IMR-90 (cell line): ENCODE measurements at regions not wholly inside any gene's neighbourhood (a gene's known extent, or its start where the extent isn't known, plus 50 kb on each side); places are given as distances from the start of the nearest gene placed in this dataset.

Experiments used
- ATAC-seq: fragments of 200-7000 bp; cut with Tn5 transposase; 2 replicates; pipeline ENCODE4 v1.9.1; 2020; ENCODE audit warnings: low read depth, mild to moderate bottlenecking, moderate library complexity
- BruUV-seq: library from RNA; stranded (reverse); fragments of 400-500 nt; replicated peaks from 2 replicates; lab custom pipeline; 2021; lab: Mats Ljungman, UMichigan
- CTCF ChIA-PET: fragments of 300-600 bp; formaldehyde crosslinking; extraction: SDS; loops from one replicate; lab custom pipeline; 2021; ENCODE audit warnings: antibody characterized with exemption; lab: Yijun Ruan, JAX
- POLR2A ChIA-PET: fragments of 300-600 bp; sonication (Branson Sonifier 250); formaldehyde crosslinking; loops from one replicate; lab custom pipeline; 2022; ENCODE audit warnings: antibody characterized with exemption; ENCODE audit not compliant: unreplicated experiment; lab: Charles Lee
- DNase-seq: peaks from one replicate; pipeline ENCODE4 v3.0.0; 2013
- H2AFZ ChIP-seq: replicated peaks from 2 replicates; pipeline ENCODE3; 2013; ENCODE audit warnings: low read length, mild to moderate bottlenecking; ENCODE audit not compliant: poor library complexity
- H2AK5ac ChIP-seq: 2 replicates; pipeline ENCODE4 v1.6.1; 2013; ENCODE audit warnings: low read depth, low read length, inconsistent platforms
- H2AK9ac ChIP-seq: replicated peaks from 2 replicates; pipeline ENCODE3; 2013; ENCODE audit warnings: mild to moderate bottlenecking, low read depth, low read length, moderate library complexity; ENCODE audit not compliant: poor library complexity
- H2BK120ac ChIP-seq: 2 replicates; pipeline ENCODE4 v1.6.1; 2013; ENCODE audit warnings: low read depth, low read length, inconsistent platforms
- H2BK15ac ChIP-seq: 3 replicates; pipeline ENCODE4 v1.6.1; 2013; ENCODE audit warnings: low read depth, low read length, inconsistent platforms
- H2BK20ac ChIP-seq: 2 replicates; pipeline ENCODE4 v1.6.1; 2013; ENCODE audit warnings: low read depth, mild to moderate bottlenecking, inconsistent platforms, low read length, moderate library complexity
- H2BK5ac ChIP-seq: 2 replicates; pipeline ENCODE4 v1.6.1; 2013; ENCODE audit warnings: mild to moderate bottlenecking, low read depth, low read length, inconsistent platforms; ENCODE audit not compliant: poor library complexity, severe bottlenecking
- H3K14ac ChIP-seq: replicated peaks from 2 replicates; pipeline ENCODE4 v1.6.1; 2013; ENCODE audit warnings: low read depth, low read length, inconsistent platforms
- H3K18ac ChIP-seq: 2 replicates; pipeline ENCODE4 v1.6.1; 2013; ENCODE audit warnings: low read depth, low read length, control low read depth
- H3K23ac ChIP-seq: 2 replicates; pipeline ENCODE4 v1.6.1; 2013; ENCODE audit warnings: low read depth, low read length, inconsistent platforms
- H3K27ac ChIP-seq: 2 replicates; pipeline ENCODE4 v1.5.1; 2013; ENCODE audit warnings: mild to moderate bottlenecking, control low read depth, low read length; ENCODE audit not compliant: insufficient read depth
- H3K27me3 ChIP-seq: 2 replicates; pipeline ENCODE4 v1.6.1; 2013; ENCODE audit warnings: low read length; ENCODE audit not compliant: control insufficient read depth, insufficient read depth
- H3K36me3 ChIP-seq: 2 replicates; pipeline ENCODE4 v1.6.1; 2013; ENCODE audit warnings: low read length, mixed read lengths; ENCODE audit not compliant: control insufficient read depth, insufficient read depth
- H3K4ac ChIP-seq: 2 replicates; pipeline ENCODE4 v1.6.1; 2013; ENCODE audit warnings: low read depth, low read length, inconsistent platforms
- H3K4me1 ChIP-seq: 2 replicates; pipeline ENCODE4 v1.6.1; 2013; ENCODE audit warnings: low read length, mixed read lengths; ENCODE audit not compliant: control insufficient read depth, insufficient read depth
- H3K4me2 ChIP-seq: 2 replicates; pipeline ENCODE4 v1.6.1; 2013; ENCODE audit warnings: low read depth, mild to moderate bottlenecking, control low read depth, low read length, moderate library complexity
- H3K4me3 ChIP-seq: 2 replicates; pipeline ENCODE4 v1.5.1; 2013; ENCODE audit warnings: low read depth, mild to moderate bottlenecking, control low read depth, low read length, moderate library complexity; ENCODE audit not compliant: insufficient read depth
- H3K56ac ChIP-seq: 2 replicates; pipeline ENCODE4 v1.6.1; 2013; ENCODE audit warnings: low read length, inconsistent platforms; ENCODE audit not compliant: insufficient read depth; ENCODE audit errors: extremely low read depth
- H3K79me1 ChIP-seq, 2 experiments: 2 replicates each; pipeline ENCODE4 v1.6.1; 2013; ENCODE audit warnings: low read length in 2 of 2, inconsistent platforms in 1 of 2, low read depth in 1 of 2
- H3K9ac ChIP-seq: 2 replicates; pipeline ENCODE4 v1.6.1; 2013; ENCODE audit warnings: low read depth, low read length, control low read depth
- H3K9me1 ChIP-seq: 2 replicates; pipeline ENCODE4 v1.6.1; 2013; ENCODE audit warnings: low read length, inconsistent platforms; ENCODE audit not compliant: insufficient read depth
- H3K9me3 ChIP-seq: 2 replicates; pipeline ENCODE4 v1.6.1; 2013; ENCODE audit warnings: low read length; ENCODE audit not compliant: control insufficient read depth, insufficient read depth
- H4K20me1 ChIP-seq: 2 replicates; pipeline ENCODE4 v1.6.1; 2013; ENCODE audit warnings: low read length, inconsistent platforms; ENCODE audit not compliant: insufficient read depth
- H4K5ac ChIP-seq: 2 replicates; pipeline ENCODE4 v1.6.1; 2013; ENCODE audit warnings: mild to moderate bottlenecking, low read depth, low read length, control low read depth
- H4K8ac ChIP-seq, 2 experiments: 2 replicates each; pipeline ENCODE4 v1.6.1; 2013; ENCODE audit warnings: low read depth in 2 of 2, low read length in 2 of 2, control low read depth in 1 of 2, inconsistent platforms in 1 of 2
- H4K91ac ChIP-seq: 2 replicates; pipeline ENCODE4 v1.6.1; 2013; ENCODE audit warnings: low read depth, low read length, inconsistent platforms; ENCODE audit not compliant: insufficient read depth
- BHLHE40 ChIP-seq: fragments of 150-350 bp; IDR thresholded peaks from 2 replicates; pipeline ENCODE4 v1.6.1; 2016; ENCODE audit warnings: mild to moderate bottlenecking, low read depth, low read length
- CEBPB ChIP-seq: IDR thresholded peaks from 2 replicates; pipeline ENCODE4 v1.6.1; 2012; ENCODE audit warnings: low read depth, low read length, improper control_type of control experiment
- CHD1 ChIP-seq: IDR thresholded peaks from 2 replicates; pipeline ENCODE4 v1.6.1; 2012; ENCODE audit warnings: low read depth, low read length, improper control_type of control experiment
- FOS ChIP-seq: fragments of 150-350 bp; IDR thresholded peaks from 2 replicates; pipeline ENCODE4 v1.6.1; 2016; ENCODE audit warnings: low read depth, low read length
- MAFK ChIP-seq: IDR thresholded peaks from 2 replicates; pipeline ENCODE4 v1.6.1; 2012; ENCODE audit warnings: low read depth, low read length, improper control_type of control experiment
- MAZ ChIP-seq: IDR thresholded peaks from 2 replicates; pipeline ENCODE4 v1.6.1; 2012; ENCODE audit warnings: low read depth, mild to moderate bottlenecking, low read length, improper control_type of control experiment, moderate library complexity, borderline replicate concordance
- MXI1 ChIP-seq: IDR thresholded peaks from 2 replicates; pipeline ENCODE4 v1.6.1; 2012; ENCODE audit warnings: low read depth, mild to moderate bottlenecking, low read length, moderate library complexity, borderline replicate concordance
- NFE2L2 ChIP-seq: fragments of 150-350 bp; IDR thresholded peaks from 2 replicates; pipeline ENCODE4 v1.6.1; 2016; ENCODE audit warnings: low read depth, mild to moderate bottlenecking, low read length
- POLR2A ChIP-seq: IDR thresholded peaks from 2 replicates; pipeline ENCODE4 v1.6.1; 2012; ENCODE audit warnings: mild to moderate bottlenecking, low read depth, low read length
- RAD21 ChIP-seq: IDR thresholded peaks from 2 replicates; pipeline ENCODE4 v1.6.1; 2012; ENCODE audit warnings: low read length, improper control_type of control experiment
- RCOR1 ChIP-seq: IDR thresholded peaks from 2 replicates; pipeline ENCODE4 v1.6.1; 2012; ENCODE audit warnings: mild to moderate bottlenecking, low read length, improper control_type of control experiment; ENCODE audit not compliant: insufficient replicate concordance
- RFX5 ChIP-seq: IDR thresholded peaks from 2 replicates; pipeline ENCODE4 v1.8.0; 2012; ENCODE audit warnings: low read depth, mild to moderate bottlenecking, low read length, moderate library complexity
- SMC3 ChIP-seq: fragments of 150-350 bp; IDR thresholded peaks from 2 replicates; pipeline ENCODE4 v1.6.1; 2016; ENCODE audit warnings: low read depth, mild to moderate bottlenecking, antibody characterized with exemption, low read length, moderate library complexity
- USF2 ChIP-seq: fragments of 150-350 bp; IDR thresholded peaks from 2 replicates; pipeline ENCODE4 v1.6.1; 2017; ENCODE audit warnings: mild to moderate bottlenecking, antibody characterized with exemption, low read length, low read depth
- dilution Hi-C: fragments of 300-500 bp; cut with HindIII; formaldehyde crosslinking; loops from one replicate; pipeline ENCODE4 v1.14.3; 2018; ENCODE audit warnings: low sequenced_read_pairs; ENCODE audit not compliant: unreplicated experiment
- in situ Hi-C: fragments of 300-500 bp; cut with MboI; formaldehyde crosslinking; loops from 3 replicates; pipeline ENCODE4 v1.14.3; 2019; ENCODE audit warnings: low sequenced_read_pairs, inconsistent platforms, mixed read lengths
- intact Hi-C: fragments of 100-400 bp; cut with micrococcal nuclease; formaldehyde crosslinking; loops from 2 replicates; pipeline ENCODE4 v1.10.0; 2022
- TF ChIP-seq, protein P1 (sequence below): conservative IDR thresholded peaks from 2 replicates; pipeline ENCODE4 v1.5.1; 2012; ENCODE audit warnings: mild to moderate bottlenecking, low read depth, low read length, improper control_type of control experiment
- TF ChIP-seq, protein P2 (sequence below): fragments of 150-350 bp; IDR thresholded peaks from 2 replicates; pipeline ENCODE4 v1.6.1; 2016; ENCODE audit warnings: low read depth, mild to moderate bottlenecking, low read length, moderate library complexity, borderline replicate concordance

DNA sequence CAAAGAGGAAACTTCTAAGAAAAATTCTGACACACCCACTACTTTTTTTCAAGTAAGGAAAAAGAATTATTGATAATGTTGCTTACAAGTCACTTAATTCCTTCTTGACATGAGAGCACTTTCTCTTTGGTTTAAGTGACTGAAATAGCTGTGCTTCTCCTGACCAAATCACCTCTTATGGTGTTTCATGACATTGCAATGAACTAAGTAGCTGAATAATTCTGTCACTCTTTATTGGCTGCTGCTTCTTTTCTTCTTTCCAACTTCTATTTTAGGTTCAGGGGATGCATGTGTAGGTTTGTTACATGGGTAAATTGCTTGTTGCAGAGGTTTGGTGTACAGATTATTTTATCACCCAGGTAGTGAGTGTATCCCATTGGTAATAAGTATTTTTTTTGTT, 447.6 kb upstream of the NETO1 start:
- Histone ChIP-seq H3K36me3 (no peaks in the 10 kb centered on the region), H3K23ac (no peak overlapping the region), H3K9me3 (no peaks in the 10 kb centered on the region), H2AFZ (no peak overlapping the region), H3K4me3 (no peak overlapping the region), H3K4me1 (no peaks in the 10 kb centered on the region), H3K4me2 (no peak overlapping the region), H4K20me1 (no peaks in the 10 kb centered on the region), H2BK120ac (no peak overlapping the region), H2AK5ac (no peak overlapping the region), H3K14ac (no peak overlapping the region), H2BK15ac (no peak overlapping the region), H3K27me3 (no peaks in the 10 kb centered on the region), H3K56ac (no peak overlapping the region), H2BK5ac (no peak overlapping the region), H4K8ac (no peak overlapping the region), H3K79me1 (no peaks in the 10 kb centered on the region), H2BK20ac (no peak overlapping the region), H3K27ac (no peak overlapping the region), H4K91ac (no peak overlapping the region), H4K5ac (no peak overlapping the region), H3K9ac (no peak overlapping the region), H2AK9ac (no peak overlapping the region), H3K18ac (no peak overlapping the region), H3K4ac (no peak overlapping the region), H3K9me1 (no peaks in the 10 kb centered on the region)
- dilution Hi-C loops (no loop called here), intact Hi-C loops (no loop called here), in situ Hi-C loops (no loop called here)
- BruUV-seq = no TSS peak
- ATAC-seq (no peak), DNase-seq (no peak)
- ChIA-PET POLR2A (no interaction called here), CTCF (interaction anchor here (1.4 kb wide), 1 partner anchor 11 kb away, joined by 3 read pairs; no protein-coding TSS in a partner anchor)
- TF ChIP-seq, protein P1, sequence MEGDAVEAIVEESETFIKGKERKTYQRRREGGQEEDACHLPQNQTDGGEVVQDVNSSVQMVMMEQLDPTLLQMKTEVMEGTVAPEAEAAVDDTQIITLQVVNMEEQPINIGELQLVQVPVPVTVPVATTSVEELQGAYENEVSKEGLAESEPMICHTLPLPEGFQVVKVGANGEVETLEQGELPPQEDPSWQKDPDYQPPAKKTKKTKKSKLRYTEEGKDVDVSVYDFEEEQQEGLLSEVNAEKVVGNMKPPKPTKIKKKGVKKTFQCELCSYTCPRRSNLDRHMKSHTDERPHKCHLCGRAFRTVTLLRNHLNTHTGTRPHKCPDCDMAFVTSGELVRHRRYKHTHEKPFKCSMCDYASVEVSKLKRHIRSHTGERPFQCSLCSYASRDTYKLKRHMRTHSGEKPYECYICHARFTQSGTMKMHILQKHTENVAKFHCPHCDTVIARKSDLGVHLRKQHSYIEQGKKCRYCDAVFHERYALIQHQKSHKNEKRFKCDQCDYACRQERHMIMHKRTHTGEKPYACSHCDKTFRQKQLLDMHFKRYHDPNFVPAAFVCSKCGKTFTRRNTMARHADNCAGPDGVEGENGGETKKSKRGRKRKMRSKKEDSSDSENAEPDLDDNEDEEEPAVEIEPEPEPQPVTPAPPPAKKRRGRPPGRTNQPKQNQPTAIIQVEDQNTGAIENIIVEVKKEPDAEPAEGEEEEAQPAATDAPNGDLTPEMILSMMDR = no peak
- TF ChIP-seq MAFK (no peak), FOS (no peak), CEBPB (no peak), NFE2L2 (no peak), POLR2A (no peak), RCOR1 (no peak), USF2 (no peak), MXI1 (no peak), MAZ (no peak), CHD1 (no peak), BHLHE40 (no peak), RAD21 (no peak), RFX5 (no peak), SMC3 (no peak)
- TF ChIP-seq, protein P2, sequence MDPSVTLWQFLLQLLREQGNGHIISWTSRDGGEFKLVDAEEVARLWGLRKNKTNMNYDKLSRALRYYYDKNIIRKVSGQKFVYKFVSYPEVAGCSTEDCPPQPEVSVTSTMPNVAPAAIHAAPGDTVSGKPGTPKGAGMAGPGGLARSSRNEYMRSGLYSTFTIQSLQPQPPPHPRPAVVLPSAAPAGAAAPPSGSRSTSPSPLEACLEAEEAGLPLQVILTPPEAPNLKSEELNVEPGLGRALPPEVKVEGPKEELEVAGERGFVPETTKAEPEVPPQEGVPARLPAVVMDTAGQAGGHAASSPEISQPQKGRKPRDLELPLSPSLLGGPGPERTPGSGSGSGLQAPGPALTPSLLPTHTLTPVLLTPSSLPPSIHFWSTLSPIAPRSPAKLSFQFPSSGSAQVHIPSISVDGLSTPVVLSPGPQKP = no peak
